Activated CD4-positive, alpha-beta T cell treated with anti-CD3 and anti-CD28 coated beads, Interleukin-10, Interleukin-2, amounts not matched to agents 100 ng/mL and 50 ng/mL, durations not matched to agents 16 hours and 8 hours (primary cell): ENCODE measurements at regions not wholly inside any gene's neighbourhood (a gene's known extent, or its start where the extent isn't known, plus 50 kb on each side); places are given as distances from the start of the nearest gene placed in this dataset.

ENCODE experiments used
- DNase-seq: peaks from one replicate; pipeline ENCODE4 v3.0.0-alpha.2; 2020

GRCh38 chr10:36191009-36191408 lies 548.9 kb upstream of the FZD8 start:
- no peak for DNase-seq

GRCh38 chr10:36188461-36188860 lies 546.4 kb upstream of the FZD8 start:
- DNase-seq: no peak

GRCh38 chr10:36188080-36188453 lies 546.0 kb upstream of the FZD8 start:
- DNase-seq: no peak

GRCh38 chr10:36187380-36188079 lies 545.4 kb upstream of the FZD8 start:
- DNase-seq: no peak

GRCh38 chr10:36185097-36185496 lies 543.0 kb upstream of the FZD8 start:
- DNase-seq: no peak

- DNase-seq: no peak
These were observed 541.6 kb upstream of the FZD8 start for GRCh38 chr10:36183726-36184125.

GRCh38 chr10:36183056-36183455 lies 541.0 kb upstream of the FZD8 start:
- DNase-seq: no peak

GRCh38 chr10:36182606-36183005 lies 540.5 kb upstream of the FZD8 start:
- DNase-seq: no peak

- no peak for DNase-seq
These were observed 540.1 kb upstream of the FZD8 start for GRCh38 chr10:36182179-36182566.

GRCh38 chr10:36181426-36182178 lies 539.5 kb upstream of the FZD8 start:
- no peak for DNase-seq

GRCh38 chr10:36178616-36179015 lies 536.5 kb upstream of the FZD8 start:
- no peak for DNase-seq

- no peak for DNase-seq
These were observed 535.0 kb upstream of the FZD8 start for GRCh38 chr10:36177071-36177470.

- no peak for DNase-seq
These were observed 533.9 kb upstream of the FZD8 start for GRCh38 chr10:36175954-36176353.

GRCh38 chr10:36173364-36173763 lies 531.3 kb upstream of the FZD8 start:
- no peak for DNase-seq

- DNase-seq: no peak
These were observed 530.2 kb upstream of the FZD8 start for GRCh38 chr10:36171953-36172940.

- no peak for DNase-seq
These were observed 529.5 kb upstream of the FZD8 start for GRCh38 chr10:36171556-36171952.

GRCh38 chr10:36170943-36171501 lies 528.9 kb upstream of the FZD8 start:
- no peak for DNase-seq

GRCh38 chr10:36170142-36170719 lies 528.1 kb upstream of the FZD8 start:
- no peak for DNase-seq

GRCh38 chr10:36168777-36169176 lies 526.7 kb upstream of the FZD8 start:
- DNase-seq: no peak

- no peak for DNase-seq
These were observed 522.7 kb upstream of the FZD8 start for GRCh38 chr10:36164556-36165504.

- DNase-seq: no peak
These were observed 521.7 kb upstream of the FZD8 start for GRCh38 chr10:36163827-36164226.

GRCh38 chr10:36157486-36157885 lies 515.4 kb upstream of the FZD8 start:
- no peak for DNase-seq
